ENCODE measurements at regions not wholly inside any gene's neighbourhood (a gene's known extent, or its start where the extent isn't known, plus 50 kb on each side); places are given as distances from the start of the nearest gene placed in this dataset.

DNA sequence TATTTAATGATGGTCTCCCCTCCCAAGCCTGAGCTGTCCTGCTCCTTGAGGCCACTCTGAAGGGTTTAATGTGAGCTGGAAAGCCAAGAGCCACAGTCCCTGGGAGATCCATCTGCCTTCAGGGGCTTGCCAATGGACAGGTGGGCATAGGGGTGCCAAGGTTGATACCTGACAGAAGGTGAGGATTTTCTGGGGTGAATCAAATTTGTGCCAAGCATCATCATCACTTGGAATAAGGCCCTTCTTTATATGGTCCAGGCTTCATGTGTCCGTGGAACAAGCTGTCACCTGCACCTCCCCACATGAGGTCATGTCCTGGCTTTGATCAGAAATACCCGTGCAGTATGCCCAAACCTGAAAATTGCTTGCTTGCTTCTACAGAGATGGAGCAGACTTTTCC is 71.9 kb upstream of the CTNNB1 start:
- in situ Hi-C loops (cut with HindIII; ENCODE audit: low pct_unique_long_range_greater_than_20kb, low sequenced_read_pairs): no loop called here
- no peak for DNase-seq (ENCODE audit: low read depth, low spot score)

DNA sequence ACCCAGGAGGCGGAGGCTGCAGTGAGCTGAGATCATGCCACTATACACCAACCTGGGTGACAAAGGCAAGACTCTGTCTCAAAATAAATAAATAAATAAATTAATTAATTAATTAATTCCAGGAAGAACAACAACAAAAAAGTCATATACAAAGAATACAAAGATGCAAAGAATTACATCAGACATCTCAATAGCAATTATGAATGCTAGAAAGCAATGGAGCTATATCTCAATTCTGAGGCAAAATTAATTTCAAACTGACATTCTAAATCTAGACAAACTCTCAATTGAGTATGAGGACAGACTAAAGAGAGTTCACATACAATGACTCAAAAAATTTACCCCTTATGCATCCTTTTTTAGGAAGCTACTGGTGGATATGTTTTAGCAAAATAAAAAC is 69.6 kb upstream of the CTNNB1 start:
- in situ Hi-C loops (cut with HindIII; ENCODE audit: low pct_unique_long_range_greater_than_20kb, low sequenced_read_pairs): no loop called here
- DNase-seq (ENCODE audit: low read depth, low spot score): no peak

DNA sequence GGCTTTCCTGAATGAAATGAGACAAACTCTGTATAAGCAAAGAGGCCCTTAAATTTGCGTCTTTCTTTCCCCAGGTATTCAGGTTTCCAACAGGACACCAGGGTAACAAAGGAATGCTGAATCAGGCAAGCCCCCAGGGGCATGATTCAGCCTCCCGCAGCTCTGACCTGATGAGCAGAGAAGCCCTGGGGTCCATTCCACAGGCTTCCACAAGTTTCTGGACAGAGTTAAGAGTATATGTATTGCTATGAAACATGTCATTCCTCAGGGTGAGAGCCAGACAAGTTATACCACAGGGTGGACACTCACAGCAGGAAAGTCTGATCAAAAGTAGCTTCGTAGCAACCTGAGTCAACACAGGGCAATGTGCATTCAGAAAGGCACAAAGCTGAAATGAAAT is 68.1 kb upstream of the CTNNB1 start:
- in situ Hi-C loops (cut with HindIII; ENCODE audit: low pct_unique_long_range_greater_than_20kb, low sequenced_read_pairs): no loop called here
- DNase-seq (ENCODE audit: low read depth, low spot score): no peak

DNA sequence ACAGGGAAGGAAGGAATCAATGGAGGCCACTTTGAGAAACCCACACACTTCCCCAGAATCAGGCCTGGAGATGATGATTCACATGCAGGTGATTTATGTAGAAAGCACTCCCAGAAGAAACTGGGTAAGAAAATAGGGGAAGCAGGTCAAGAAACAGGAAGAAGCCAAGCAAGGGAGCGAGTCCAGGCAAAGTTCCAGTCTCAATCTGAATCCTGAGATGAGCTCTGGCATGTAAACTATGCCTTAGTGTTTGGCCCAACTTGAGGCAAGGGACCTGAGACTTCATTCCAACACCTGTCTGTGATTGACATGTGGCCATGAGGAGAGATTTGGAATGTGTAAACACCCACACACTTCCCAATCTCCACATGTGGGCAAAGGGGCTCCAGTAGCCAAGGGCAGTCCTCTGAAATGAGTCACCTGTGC is 61.6 kb upstream of the CTNNB1 start:
- in situ Hi-C loops (cut with HindIII; ENCODE audit: low pct_unique_long_range_greater_than_20kb, low sequenced_read_pairs): no loop called here
- no peak for DNase-seq (ENCODE audit: low read depth, low spot score)

DNA sequence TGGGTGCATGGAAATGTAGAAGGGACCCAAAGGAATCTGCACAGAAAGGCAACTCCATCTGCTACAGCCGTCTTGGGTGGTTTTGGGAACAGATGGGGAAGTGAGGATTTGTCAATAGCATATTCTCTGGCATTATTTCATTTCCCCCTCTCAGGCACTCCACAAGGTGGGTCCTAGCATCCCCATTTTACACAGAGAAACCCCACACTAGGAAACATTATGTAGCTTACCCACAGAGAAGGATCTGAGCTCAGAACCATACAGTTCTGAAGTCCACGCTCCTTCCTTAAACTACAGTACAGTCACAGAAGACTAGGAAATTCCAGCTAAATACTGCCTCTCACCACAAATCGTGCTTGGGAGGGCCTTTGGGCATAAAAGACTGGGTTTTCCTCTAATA is 61.2 kb upstream of the CTNNB1 start:
- no peak for DNase-seq (ENCODE audit: low read depth, low spot score)

DNA sequence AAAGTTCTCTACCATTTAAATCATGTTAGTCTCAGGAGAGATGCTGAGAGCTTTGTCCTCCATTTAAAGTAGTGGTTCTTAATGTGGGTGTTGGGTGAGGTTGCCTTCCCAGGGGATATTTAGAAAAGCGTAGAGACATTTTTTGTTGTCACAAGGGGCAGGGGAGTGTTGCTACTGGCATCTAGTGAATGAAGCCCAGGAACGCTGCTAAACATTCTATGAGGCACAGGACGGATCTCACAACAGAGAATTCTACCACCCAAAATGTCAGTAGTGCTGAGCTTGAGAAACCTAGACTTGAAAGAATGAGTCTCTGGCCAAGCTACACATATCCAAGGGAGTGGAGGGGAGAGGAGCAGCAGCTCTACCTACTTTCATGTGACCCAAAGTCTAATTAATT is 60.7 kb upstream of the CTNNB1 start:
- in situ Hi-C loops (cut with HindIII; ENCODE audit: low pct_unique_long_range_greater_than_20kb, low sequenced_read_pairs): no loop called here
- DNase-seq (ENCODE audit: low read depth, low spot score): no peak

More for the DNA sequence above, 61.2 kb upstream of the CTNNB1 start:
- in situ Hi-C loops (cut with HindIII; ENCODE audit: low pct_unique_long_range_greater_than_20kb, low sequenced_read_pairs): no loop called here

DNA sequence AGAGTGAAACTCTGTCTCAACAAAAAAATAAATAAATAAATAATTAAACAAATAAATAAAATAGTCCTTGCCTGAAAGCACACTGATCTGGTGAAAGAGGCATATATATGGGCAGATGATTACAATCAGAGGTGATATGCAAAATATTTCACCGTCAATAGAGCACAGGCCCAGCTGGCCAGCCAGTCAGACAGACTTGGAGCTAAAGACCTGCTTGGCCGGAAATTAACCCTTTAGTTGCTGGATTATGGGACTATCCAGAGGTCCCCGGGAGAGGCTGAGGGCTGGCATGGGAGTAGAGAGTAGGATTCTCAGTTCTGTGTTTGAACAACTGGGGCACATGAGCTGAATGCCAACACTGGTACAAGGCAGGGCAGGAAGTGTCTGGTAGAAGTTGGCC is 59.1 kb upstream of the CTNNB1 start:
- no peak for DNase-seq (ENCODE audit: low read depth, low spot score)
- in situ Hi-C loops (cut with HindIII; ENCODE audit: low pct_unique_long_range_greater_than_20kb, low sequenced_read_pairs): no loop called here

DNA sequence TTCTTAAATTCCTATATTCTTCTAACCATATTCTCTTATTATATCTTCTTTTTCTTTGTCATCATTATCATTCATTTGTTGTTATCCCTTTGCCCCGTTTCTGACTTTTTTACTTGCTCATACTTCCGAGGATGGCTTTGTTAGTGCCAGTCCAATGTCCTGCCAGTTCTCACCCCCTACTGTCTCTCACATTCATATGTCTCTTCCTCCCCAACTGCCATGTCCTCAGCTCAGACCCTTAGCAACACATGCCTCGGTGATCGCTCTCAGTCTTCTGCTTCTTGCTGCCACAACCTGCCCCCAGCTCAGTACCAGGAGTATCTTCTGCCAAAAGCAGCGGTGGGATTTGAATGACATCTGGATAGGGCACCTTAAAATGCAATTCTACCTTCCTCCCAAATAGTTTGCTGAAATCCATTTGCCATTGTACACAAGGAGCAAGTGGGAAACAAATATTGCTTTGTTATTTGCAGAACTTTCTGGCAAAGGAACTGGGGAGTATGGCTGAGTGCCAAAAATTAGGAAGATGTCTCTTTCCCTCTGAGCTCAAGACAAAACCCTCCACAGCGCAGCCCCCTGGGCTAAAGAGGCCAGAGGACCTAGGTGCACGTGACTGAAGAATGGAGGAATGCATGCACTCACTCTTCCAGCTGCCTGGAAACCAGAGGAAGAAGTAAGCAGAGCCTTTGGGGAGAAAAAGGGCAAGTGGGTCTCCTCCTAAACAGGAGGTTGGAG is 57.7 kb upstream of the CTNNB1 start:
- DNase-seq (ENCODE audit: low read depth, low spot score): peak; percentile 48
- in situ Hi-C loops (cut with HindIII; ENCODE audit: low pct_unique_long_range_greater_than_20kb, low sequenced_read_pairs): no loop called here

DNA sequence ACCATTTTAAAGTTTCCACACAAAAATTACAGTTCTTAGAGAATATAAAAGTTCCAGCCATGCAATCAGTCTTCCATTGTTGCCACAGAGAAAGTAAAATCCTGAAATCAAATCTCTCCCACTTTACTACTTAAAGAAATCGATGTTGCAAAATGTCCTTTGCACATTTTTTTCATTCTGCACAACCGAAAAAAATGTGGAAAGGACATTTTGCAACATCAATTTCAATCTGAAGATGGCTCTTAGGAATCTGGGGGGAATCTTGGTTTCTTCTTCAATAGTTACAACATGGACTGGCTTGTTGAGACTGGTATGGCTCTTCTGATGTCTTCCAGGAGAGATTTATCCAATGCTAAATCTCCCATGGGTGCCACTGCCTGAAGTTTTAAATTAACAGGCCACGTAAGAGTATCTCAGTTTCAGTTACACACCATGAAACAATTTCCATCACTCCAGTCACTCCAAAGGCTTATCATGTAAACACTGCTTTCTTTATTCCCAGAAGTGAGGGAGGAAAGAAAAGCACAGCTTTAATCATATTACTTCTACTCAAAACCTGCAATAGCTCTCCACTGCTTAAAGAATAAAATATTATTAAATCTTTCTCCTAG is 55.8 kb upstream of the CTNNB1 start:
- in situ Hi-C loops (cut with HindIII; ENCODE audit: low pct_unique_long_range_greater_than_20kb, low sequenced_read_pairs): no loop called here
- DNase-seq (ENCODE audit: low read depth, low spot score): peak; percentile 28

DNA sequence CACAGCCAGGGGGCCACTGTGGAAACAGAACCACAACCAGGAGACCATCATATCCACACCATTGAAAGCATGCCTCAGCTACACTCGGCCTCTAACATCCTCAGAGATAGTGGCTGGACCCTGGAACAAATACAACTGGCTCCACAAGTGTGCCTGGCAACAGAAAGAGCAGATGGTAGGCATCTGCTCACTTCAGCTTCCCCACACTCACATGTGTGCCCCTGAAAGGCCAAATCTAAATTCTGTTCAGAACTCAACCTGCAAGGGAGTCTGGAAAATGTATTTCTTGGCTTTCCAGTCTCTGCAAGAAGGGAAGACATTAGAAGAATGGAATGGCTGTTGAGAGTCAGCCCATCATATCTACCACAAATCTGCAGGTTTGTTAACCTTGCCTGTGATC is 54.7 kb upstream of the CTNNB1 start:
- in situ Hi-C loops (cut with HindIII; ENCODE audit: low pct_unique_long_range_greater_than_20kb, low sequenced_read_pairs): no loop called here
- no peak for DNase-seq (ENCODE audit: low read depth, low spot score)

DNA sequence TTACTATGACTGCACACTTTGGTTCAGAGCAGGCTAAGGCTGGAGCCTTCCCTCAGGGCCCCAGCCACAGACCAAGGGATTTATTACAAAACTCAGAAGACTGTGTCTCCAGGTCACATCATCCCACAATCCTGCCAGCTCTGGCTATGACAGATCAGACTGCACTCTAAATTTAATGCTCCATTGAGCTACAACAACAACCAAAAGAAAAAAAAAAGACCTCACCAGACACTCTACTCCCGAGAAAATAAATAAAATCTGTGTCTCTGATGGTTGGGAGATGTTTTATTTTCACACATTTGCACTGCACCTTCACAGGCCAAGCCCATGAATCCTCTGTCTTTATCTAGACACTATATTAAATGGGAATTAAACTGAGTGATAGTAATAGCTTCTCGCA is 50.8 kb upstream of the CTNNB1 start:
- no peak for DNase-seq (ENCODE audit: low read depth, low spot score)
- in situ Hi-C loops (cut with HindIII; ENCODE audit: low pct_unique_long_range_greater_than_20kb, low sequenced_read_pairs): no loop called here

DNA sequence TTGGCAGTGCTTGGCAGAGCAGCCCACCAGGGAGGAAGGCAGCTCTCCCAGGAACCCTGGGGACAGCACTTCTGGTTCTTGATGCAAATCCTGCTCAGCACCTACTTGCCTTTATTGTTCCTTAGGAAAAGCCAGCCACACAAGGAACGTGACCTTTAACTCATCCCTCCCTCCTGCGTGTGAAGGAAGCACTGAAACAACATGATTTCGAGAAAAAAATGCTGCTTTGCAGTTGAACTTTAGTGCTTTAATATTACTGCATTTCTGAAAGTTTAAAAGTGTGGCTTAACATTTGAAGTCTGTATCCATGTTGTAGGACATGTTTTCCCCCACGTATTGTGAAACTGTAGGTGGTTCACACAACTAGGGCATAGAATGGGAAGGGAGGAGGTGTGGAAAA is 50.4 kb upstream of the CTNNB1 start:
- no peak for DNase-seq (ENCODE audit: low read depth, low spot score)
- in situ Hi-C loops (cut with HindIII; ENCODE audit: low pct_unique_long_range_greater_than_20kb, low sequenced_read_pairs): no loop called here

Small RNAs in the stretch of these regions (small RNA-seq; reads per million reads assigned to genes)
- gene AC099560.2: 0 reads per million in 2 experiments
- 0 reads per million in 2 experiments for gene HMGN2P24
